HEK293 (cell line): ENCODE measurements at regions not wholly inside any gene's neighbourhood (a gene's known extent, or its start where the extent isn't known, plus 50 kb on each side); places are given as distances from the start of the nearest gene placed in this dataset.

ENCODE experiments used
- CTCF ChIP-seq: fragments of 450-650 bp; formaldehyde crosslinking; IDR thresholded peaks from 2 replicates; pipeline ENCODE4 v1.5.1; 2016; ENCODE audit warnings: missing biosample characterization, missing genetic modification characterization
- ZNF473 ChIP-seq: fragments of 450-650 bp; formaldehyde crosslinking; IDR thresholded peaks from 2 replicates; pipeline ENCODE4 v1.5.1; 2017; ENCODE audit warnings: missing biosample characterization, missing genetic modification characterization
- ZXDB ChIP-seq: fragments of 450-650 bp; formaldehyde crosslinking; IDR thresholded peaks from 2 replicates; pipeline ENCODE4 v1.5.1; 2016; ENCODE audit warnings: missing biosample characterization, missing genetic modification characterization
- TF ChIP-seq, protein P1 (sequence below): fragments of 450-650 bp; formaldehyde crosslinking; IDR thresholded peaks from 2 replicates; pipeline ENCODE4 v1.5.1; 2016; ENCODE audit warnings: missing biosample characterization, missing genetic modification characterization

DNA sequence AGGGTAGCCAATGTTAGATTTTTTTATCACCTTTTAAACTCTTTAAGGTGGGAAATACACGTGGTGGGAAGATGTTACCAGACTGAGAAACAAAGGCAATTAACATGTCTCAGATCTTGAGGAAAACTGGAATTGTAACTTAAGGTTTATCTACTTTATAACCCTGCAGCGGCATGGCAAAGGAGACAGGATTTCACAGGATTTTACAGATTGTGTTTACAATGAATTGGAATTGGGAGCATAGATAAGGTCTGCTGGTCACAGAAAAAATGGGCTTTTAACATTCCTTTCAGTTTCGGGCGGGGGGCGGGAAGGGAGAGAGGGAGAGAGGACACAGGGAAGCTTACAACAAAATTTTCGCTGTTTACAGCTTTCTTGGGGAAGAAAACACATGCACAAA, 467.5 kb upstream of the CT83 start:
- TF ChIP-seq, protein P1, sequence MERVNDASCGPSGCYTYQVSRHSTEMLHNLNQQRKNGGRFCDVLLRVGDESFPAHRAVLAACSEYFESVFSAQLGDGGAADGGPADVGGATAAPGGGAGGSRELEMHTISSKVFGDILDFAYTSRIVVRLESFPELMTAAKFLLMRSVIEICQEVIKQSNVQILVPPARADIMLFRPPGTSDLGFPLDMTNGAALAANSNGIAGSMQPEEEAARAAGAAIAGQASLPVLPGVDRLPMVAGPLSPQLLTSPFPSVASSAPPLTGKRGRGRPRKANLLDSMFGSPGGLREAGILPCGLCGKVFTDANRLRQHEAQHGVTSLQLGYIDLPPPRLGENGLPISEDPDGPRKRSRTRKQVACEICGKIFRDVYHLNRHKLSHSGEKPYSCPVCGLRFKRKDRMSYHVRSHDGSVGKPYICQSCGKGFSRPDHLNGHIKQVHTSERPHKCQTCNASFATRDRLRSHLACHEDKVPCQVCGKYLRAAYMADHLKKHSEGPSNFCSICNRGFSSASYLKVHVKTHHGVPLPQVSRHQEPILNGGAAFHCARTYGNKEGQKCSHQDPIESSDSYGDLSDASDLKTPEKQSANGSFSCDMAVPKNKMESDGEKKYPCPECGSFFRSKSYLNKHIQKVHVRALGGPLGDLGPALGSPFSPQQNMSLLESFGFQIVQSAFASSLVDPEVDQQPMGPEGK = no peak
- TF ChIP-seq ZXDB (tag by site-specific recombination) = no peak
- TF ChIP-seq CTCF = no peak
- no peak for TF ChIP-seq ZNF473 (tag by site-specific recombination)
